B cell (primary cell): ENCODE measurements at regions not wholly inside any gene's neighbourhood (a gene's known extent, or its start where the extent isn't known, plus 50 kb on each side); places are given as distances from the start of the nearest gene placed in this dataset.

Experiments used
- CTCF ChIP-seq: fragments of 200-600 bp; IDR thresholded peaks from one replicate; pipeline ENCODE4 v1.8.0; 2022; ENCODE audit warnings: antibody characterized with exemption, mild to moderate bottlenecking
- EZH2 ChIP-seq: IDR thresholded peaks from 2 replicates; pipeline ENCODE4 v1.6.1; 2012; ENCODE audit warnings: borderline replicate concordance, low read depth, mild to moderate bottlenecking, moderate library complexity, low read length; ENCODE audit not compliant: insufficient read depth, poor library complexity, severe bottlenecking

GRCh38 chr4:63986253-63986652, 423.0 kb downstream of the TECRL start:
- TF ChIP-seq CTCF (no peak), EZH2 (no peak)
